SU-DHL-6 (cell line): ENCODE measurements at regions not wholly inside any gene's neighbourhood (a gene's known extent, or its start where the extent isn't known, plus 50 kb on each side); places are given as distances from the start of the nearest gene placed in this dataset.

Experiments used
- CTCF ChIP-seq: fragments of 200-600 bp; sonication (generic); IDR thresholded peaks from one replicate; pipeline ENCODE4 v1.5.1; 2017; ENCODE audit warnings: antibody characterized with exemption, mild to moderate bottlenecking, low read length, moderate library complexity; ENCODE audit not compliant: insufficient read depth, poor library complexity, severe bottlenecking
- EZH2phosphoT487 ChIP-seq: fragments of 200-600 bp; sonication (generic), shearing (Covaris generic); conservative IDR thresholded peaks from 2 replicates; pipeline ENCODE4 v1.6.1; 2018; ENCODE audit warnings: mild to moderate bottlenecking, antibody characterized with exemption, low read length, moderate library complexity, mixed read lengths

GRCh38 chr17:83146347-83146746, 66.9 kb downstream of the METRNL start:
- no peak for TF ChIP-seq CTCF
- no peak for TF ChIP-seq EZH2phosphoT487
